ENCODE measurements at regions not wholly inside any gene's neighbourhood (a gene's known extent, or its start where the extent isn't known, plus 50 kb on each side); places are given as distances from the start of the nearest gene placed in this dataset.
A peak's percentile ranks its signal among the peaks of the same experiment; 100 is the strongest.

DNA sequence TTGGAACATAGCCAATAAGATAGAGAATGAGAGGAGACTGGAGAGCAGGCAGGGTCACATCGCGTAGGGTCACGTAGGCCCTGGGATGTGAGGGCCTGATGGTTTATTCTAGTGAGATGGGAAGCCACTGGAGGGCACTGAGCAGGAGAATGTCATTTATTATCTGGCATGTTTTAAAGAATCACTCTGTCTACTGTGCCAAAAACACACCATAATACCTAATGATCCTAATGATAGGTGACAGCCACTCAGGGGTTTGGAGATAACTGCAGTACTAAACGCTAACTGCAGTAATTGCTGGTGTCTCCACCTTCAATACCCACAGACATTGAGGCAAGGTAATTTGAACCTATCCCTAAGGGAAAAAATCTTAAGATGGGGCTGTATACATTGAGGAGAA is 185.4 kb downstream of the TTLL7 start:
- DNase-seq (ENCODE audit: low read depth): no peak

DNA sequence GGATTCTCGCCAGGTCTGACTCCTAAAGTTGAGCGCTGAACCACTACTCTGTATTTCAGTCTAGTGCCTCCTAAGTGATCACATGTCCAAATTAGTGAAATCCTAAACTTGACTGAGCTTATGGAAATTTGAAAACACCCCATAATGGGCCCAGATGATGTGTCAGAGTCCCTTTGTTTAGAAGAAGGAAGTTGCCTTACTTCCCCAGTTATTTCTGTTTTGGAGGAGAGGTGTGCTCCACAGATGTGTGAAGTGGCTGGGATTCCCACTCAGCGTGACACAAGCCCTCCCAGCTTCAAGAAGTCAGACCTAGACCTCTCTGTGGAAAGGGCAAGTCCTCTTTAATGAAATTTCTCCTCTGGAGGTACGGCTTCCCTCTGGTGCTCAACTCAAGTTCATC is 188.8 kb downstream of the TTLL7 start:
- DNase-seq (ENCODE audit: low read depth): no peak

DNA sequence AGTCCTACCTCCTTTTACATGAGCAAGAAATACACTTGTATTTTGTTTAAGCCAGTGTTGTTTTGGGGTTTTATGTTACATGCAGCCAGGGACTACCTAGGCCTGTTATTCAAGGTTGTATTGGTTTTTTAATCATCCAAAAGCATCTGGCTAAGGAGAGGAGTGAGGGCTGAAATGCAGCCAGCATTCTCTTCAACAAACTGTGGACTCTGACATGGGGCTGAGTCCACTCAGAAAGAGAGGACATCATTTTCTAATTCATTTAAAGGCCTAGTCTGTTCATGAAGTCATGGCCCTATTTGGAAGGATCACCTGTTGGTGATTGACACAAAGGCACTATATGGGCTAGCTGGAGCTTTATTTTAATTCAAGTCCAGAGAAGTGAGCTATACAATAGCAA is 190.4 kb downstream of the TTLL7 start:
- no peak for DNase-seq (ENCODE audit: low read depth)

DNA sequence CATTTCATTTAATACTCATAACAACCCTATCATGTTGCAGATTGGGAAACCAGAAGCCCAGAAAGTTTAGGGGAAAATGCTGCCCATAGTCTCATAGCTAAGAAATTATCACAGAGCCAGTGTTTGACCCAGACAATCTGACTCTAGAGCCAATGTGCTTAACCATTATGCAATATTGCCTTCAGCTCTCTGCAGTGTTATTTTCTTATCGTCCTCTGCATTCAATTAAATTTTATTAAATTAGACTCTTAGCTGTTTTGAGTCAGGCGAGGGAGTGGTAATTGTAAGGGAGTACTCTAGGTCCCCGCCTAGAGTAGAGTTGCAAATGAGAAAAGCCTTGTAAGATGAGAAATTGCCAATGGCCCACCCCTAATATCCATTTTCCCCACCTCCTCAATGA is 191.1 kb downstream of the TTLL7 start:
- DNase-seq (ENCODE audit: low read depth): no peak

DNA sequence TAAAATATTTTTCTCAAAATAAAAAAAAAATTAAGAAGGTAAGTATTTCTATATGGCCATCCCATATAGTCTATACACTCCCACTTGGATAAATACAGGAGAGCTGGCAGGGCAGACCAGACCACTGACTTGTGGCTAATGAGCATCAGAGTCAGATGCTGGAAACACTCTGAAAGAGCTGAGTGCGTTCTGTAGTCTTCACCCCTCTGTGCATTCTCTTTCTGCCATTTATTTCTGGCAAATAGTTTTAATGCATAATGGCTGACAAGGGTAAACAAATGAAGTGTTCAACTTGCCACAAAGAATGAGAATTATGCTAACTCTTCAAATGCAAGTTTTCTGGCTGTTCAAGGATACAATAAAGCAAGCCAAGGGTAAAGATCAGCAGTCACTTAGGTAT is 191.7 kb downstream of the TTLL7 start:
- DNase-seq (ENCODE audit: low read depth): no peak

DNA sequence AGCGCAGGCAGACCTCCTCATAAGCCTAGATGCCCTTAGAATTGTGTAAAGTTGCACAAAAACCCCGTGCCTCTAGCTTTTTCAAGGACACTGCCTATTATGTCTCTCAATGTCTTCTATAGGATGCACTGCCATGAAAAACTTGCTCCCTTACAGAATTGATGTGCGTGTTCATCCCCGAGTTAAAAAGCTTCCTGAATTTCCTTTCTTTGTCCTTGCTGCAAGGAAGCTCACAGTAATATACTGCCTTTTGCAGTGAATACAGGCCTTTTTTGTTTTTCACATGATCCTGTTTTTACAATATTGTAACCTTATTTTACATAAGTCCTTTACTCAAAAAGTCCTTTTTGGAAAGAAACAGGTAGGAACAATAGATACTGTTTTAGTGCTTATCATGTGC is 193.0 kb downstream of the TTLL7 start:
- DNase-seq (ENCODE audit: low read depth): no peak

DNA sequence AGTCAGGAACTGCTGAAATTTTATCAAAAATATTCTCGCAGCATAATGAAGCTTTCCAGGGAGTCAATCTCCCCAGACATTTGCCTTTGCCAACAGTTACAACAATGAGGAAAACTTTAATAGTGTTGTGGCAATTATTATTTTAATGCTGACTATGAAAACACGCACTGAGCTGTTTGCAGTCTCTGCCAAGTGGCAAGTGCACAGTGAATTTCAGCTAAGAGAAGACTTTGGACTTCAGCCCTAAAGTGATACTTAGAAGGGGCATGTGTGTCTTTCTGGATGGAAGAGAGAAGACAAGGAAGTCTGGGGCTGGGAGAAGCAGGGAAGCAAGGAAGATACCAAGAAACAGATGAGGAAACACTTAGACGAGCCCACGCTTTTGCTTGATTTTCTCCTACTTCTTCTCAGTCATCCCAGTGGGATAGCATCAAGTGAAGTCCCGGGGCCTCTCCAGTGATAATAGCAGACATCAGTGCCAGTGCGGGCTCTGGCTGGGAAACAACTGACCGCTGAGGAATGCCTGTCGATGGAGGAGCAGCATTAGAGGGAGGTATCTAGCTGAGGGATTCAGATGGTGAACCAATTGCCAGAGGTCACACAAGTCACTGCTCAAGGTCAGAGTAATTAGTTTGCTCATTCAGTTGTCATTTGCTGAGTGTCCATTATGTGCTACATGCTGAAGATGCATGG is 196.3 kb downstream of the TTLL7 start:
- peak; percentile 7 for DNase-seq (ENCODE audit: low read depth)

DNA sequence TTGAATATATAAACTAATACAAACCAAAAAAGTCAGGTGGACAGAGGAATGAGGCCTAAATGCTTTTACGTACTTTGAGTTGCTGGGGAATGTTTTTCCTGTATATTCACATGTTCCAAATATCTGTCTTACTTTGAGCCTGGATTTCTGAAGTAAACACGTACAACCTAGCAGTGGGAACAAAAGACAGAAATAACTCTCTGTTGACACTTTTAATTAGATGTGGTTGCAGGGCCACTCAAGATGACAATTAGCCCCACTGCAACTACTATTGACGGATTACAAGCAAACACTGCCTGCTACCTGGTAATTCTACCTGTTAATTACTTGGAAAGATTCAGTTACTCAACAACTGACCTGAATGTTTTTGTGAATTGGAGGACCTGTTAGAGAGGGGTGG is 196.9 kb downstream of the TTLL7 start:
- DNase-seq (ENCODE audit: low read depth): no peak

DNA sequence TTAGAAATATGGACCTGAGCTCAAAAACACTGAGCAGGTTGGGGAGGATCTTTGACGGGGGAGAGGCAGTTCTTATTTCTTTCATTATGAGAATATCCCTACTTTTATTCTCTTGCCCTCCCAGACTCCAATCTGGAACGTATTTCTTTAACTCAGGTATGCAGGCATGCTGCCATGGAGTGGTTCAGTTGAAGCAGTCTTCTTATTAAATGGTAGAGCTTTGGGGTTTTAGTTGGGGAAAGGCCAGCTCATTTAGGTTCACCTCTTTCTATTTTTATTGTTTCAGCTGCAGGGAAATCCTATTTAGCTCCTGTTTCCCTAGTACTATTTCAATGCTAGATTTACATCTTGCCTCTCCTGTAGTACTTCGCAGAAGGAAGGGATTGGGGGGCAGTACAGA is 198.9 kb downstream of the TTLL7 start:
- DNase-seq (ENCODE audit: low read depth): no peak

DNA sequence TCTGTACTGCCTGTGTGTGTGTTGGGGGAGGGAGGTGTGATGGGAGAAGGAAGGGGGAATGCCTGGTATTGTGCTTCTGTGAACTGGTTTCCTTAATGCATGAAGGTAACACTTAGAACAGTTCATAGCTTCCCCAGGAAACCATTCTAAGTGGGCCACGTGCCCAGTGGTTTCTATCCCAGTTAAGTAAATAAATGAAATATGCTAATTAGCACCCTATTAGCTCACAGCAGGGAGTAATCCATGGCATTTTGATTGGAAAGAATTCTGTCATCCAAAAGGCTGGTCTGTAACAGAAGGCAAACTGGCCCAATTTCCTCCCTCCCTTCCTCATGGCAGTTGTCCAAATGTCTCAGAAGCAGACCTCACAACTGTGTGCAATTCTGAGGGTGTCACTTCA is 199.3 kb downstream of the TTLL7 start:
- no peak for DNase-seq (ENCODE audit: low read depth)

DNA sequence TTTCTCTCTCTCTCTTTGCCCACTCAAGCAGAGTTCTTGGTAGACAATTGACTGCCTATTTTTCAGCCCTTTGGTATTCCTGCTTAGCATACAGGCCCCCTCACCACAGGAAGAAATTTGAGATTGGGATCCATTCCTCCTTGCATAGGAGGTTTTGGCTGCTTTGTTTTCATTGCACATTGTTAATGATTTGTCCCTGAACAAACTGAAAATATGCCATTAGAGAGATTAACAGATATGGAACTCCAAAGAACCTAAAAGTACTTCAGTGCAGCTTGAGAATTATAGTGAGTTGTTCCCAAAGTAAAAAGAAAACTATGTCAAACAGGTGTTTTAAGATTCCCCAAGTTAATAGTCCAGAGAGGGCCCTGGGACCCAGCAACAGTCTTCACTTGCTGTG is 200.0 kb downstream of the TTLL7 start:
- DNase-seq (ENCODE audit: low read depth): no peak

DNA sequence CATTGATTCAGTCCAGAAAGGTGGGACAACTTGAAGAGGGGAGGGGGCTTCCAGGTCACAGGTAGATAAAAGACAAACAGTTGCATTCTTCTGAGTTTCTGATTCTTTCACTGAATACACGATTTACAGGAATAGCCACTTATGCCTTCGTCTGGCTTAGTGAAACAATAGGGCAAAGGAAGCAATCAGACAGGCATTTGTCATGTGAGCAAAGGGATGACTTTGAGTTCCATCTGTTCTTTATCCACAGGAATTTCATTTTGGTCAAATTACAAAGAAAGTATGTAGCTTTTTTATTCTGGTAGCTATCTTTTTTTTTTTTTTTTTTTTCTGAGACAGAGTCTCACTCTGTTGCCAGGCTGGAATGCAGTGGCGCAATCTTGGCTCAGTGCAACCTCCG is 202.5 kb downstream of the TTLL7 start:
- peak; percentile 19 for DNase-seq (ENCODE audit: low read depth)

DNA sequence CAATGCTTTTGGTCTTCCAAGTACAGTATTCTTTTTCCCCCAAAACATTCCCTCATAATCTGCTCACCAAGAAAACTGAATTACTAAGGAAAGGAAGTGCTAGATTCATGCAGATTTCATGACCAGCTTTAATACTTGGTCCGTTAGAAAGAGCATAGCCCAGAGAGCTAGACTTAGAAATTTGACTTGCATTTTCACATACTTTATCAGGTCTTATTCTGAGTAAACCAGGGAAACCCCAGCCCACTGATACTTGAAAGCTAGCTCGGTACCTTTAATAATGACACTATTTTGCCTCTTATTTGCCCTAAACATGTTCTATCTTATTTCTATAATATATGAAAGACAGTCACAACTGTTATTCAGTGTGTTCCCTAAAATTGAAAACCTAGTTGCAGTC is 204.5 kb downstream of the TTLL7 start:
- no peak for DNase-seq (ENCODE audit: low read depth)

DNA sequence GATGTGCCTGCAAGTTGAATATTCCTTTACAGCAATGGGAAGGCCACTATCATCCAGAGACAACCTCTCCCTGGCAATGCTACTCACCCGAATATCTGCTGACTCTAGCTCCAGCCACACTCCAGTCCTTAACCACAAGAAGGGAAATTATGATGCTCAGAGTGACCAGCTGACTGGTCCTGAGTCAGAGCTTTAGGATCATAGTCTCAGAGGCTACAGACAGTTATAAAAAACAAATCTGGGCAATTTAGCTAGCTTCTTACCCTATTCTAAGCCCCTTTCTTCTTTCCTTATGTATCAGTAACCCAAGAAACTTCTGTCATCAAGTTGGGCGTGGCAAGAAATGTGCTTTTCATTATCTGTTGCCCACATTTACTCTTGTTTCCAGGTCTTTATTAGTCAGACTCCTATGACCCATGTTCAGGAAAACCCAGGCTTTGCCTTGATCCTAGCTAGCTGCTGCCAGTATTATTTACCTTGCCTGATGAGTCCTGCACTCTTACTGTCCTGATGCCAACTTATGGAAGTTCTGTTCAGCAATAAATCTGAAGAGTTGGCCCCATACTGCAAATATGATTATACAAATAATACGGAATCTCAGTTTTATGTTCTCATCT is 207.0 kb downstream of the TTLL7 start:
- DNase-seq (ENCODE audit: low read depth): peak; percentile 73

DNA sequence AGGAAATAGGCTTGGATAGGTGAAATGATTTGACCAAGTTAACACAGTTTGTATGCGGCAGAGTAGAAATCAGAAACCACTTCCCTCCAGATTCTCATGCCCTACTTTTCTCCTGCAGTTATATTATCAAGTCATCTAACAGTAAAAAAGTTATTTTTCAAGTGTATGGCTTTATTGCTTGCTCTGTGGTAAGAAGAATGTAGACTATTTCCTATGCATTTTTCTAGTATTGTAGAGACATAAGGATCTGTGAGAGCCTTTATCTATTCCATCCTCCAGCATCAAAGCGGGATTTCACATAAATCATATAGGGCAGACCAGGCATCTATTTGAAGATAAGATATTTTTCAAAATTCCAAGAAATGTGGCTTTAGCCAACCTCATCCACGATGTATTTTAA is 208.5 kb downstream of the TTLL7 start:
- no peak for DNase-seq (ENCODE audit: low read depth)

DNA sequence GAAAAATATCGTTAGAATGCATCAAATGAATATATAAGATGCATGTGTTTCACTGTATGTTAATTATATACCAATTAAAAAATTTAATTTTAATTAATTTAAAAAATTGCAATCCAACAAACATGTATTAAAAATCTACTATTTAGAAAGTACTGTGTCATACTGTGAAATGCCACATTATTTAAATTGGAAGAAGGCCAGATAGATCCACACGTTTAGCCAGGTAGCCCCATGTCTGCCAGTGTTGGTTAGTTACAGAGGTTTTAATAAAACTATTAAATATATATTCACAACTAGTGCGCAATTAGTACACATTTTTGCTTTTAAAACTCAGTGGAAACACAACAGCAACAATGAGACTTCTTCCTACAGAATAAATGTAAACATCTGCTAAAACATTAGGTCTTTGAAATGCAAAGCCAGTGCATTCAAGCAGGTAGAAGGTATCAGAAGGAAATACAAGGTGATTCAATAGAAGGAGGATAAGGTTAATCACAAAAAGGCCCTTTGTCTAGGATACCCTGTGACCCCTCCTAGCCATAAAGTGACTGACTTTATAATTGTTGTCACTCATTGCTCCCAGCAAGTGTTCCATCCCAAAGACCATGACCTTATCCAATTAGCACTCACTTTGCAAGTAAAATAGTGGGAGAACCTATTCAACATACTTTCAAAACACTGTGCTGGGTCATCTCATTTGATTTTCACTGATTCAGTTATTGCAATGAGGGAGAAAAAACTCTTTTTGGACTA is 211.5 kb downstream of the TTLL7 start:
- no peak for DNase-seq (ENCODE audit: low read depth)

DNA sequence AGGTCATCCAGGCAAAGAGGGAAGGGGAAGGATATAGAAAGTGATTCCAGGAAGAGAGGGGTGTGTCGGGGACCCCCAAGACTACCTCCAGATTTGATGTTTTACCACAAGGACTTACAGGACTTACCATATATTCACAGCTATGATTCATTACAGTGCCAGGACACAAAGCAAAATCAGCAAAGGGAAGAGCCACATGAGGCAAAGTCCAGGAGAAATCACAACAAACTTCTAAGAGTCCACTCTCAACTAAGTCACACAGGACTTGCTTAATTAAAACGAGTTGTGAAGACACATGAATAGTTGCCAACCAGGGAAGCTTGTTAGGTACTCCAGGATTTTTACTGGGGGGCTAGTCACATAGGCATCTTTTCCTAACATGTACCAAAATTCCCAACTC is 217.3 kb downstream of the TTLL7 start:
- DNase-seq (ENCODE audit: low read depth): no peak

DNA sequence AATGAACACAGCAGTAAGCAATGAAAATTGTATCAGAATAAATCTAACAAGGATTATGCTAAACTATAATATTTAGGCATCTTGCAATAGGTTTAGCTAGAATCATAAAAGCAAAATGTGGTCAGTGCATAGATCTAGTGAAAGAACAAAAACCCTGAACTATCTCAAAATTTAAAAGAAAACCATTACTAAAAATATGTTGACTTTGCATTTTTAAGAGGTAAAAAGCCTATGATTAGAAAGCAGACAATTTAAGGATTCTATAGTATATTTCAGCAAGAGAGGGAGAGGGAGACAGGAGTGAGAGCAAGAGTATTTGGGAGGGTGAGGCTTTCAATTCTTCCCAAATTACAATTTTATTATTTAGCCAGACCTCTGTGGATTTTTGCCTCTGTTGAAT is 219.4 kb downstream of the TTLL7 start:
- DNase-seq (ENCODE audit: low read depth): no peak

DNA sequence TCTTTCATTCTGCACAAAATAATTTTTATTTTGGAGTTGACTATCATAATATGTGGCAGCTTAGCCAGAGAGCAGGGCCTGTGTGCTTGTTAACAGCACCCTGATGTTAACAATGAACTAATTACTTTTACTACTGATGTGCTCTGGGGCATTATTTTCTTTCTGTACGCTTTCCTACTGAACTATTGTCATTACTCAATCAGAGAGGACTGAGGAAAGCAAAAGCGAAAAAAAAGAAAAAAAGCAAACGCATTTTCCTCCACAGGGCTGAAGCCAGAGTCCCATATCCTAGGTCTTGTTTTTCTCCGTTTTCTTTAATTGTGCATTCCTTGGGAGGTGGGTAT is 221.2 kb downstream of the TTLL7 start:
- DNase-seq (ENCODE audit: low read depth): no peak

DNA sequence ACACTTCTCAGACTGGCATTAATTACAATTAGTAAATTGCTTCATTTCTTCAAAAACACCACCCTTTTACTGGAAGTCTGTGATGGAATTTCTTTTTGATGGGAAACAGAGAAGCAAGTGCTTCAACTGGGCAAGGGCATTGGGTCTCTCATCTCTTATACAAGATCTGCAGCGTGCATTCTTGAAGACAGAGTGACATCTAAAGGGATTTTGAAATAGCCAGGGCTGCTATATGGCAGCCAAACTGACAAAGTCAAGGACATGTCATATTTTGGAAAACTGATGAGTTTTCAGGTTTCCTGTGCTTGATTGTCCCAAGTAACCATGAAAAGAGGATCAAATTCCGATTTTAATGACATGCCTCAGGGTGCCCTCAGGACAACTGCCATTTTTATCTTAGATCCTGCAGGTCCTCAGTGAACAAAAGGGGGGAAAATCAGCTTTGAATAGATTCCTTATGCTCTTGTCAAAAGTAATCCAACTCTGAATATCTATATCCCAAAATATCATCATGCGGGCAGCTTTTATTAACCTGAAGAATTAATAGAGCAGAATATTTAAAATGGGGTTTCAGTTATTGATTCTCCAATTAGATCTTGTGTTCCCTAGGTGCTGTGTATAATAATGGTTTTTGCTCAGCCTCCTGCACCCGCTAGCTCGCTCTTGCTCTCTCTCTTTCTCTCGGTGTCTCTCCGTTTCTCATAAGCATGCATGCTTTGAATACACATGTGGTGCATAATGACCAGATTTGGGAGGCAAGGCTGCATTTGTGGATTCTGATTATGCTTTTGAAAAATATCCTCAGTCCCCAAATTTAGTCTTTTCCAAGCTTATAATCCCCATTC is 221.8 kb downstream of the TTLL7 start:
- no peak for DNase-seq (ENCODE audit: low read depth)

DNA sequence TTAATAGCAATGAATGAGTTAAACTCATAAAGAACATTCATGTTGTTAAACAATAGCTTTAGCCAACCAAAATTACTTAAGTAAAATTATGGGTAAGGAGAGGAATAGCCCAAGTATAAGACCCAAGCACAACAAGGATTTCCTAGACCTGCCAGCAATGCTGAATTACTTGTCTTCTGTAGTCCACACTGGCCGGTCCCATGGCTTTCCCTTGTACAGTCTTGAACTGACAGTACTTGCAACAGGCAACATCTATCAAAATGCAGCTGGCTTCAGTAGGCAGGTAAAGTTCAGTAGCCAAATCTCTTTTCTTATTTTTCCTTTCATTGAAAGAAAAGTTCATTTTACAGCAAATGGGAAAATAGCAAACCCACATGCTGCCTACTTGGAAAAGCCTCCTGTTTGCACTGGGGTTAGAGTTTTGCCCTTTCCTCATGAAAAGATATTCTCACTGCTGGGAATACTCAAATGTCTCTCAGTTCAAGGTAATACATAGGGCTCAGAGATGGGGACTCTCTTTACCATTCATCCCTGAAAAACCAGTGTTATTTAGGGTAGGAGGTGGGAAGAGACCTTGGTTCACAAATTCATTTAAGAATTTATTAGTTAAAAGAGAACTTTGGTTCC is 222.8 kb downstream of the TTLL7 start:
- no peak for DNase-seq (ENCODE audit: low read depth)

DNA sequence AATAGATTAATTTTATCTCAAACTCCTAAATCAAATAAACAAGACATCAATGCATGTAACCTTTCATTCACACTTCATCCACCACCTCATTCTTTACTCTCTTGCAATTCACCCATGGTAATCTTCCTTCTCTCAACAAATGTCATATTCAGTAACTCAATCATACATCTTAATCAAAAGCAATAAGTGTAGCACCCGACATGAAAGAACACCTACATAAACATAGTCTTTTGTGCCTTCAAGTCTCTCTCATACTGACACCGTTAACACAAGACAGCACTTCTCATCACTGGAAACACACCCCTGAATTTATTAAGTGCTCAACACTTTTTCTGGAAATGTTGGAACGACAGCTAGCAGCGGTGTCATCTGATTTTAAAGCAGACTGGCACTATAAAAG is 225.9 kb downstream of the TTLL7 start:
- no peak for DNase-seq (ENCODE audit: low read depth)

Data from HT1080 (cell line).